ENCODE measurements at regions not wholly inside any gene's neighbourhood (a gene's known extent, or its start where the extent isn't known, plus 50 kb on each side); places are given as distances from the start of the nearest gene placed in this dataset.

- Histone ChIP-seq H3K36me3 (no peaks in the 10 kb centered on the region), H3K4me3 (ENCODE audit: low read depth in 1 of 2, low read length in 1 of 2) (no peak overlapping the region), H3K4me1 (ENCODE audit: control insufficient read depth in 1 of 2, insufficient read depth in 1 of 2, low read depth in 1 of 2, low read length in 1 of 2) (no peaks in the 10 kb centered on the region), H3K9me3 (no peaks in the 10 kb centered on the region), H3K27me3 (no peaks in the 10 kb centered on the region), H3K27ac (no peak overlapping the region)
- TF ChIP-seq CTCF (IDR thresholded peaks at IDR 0.05): no peak
Measured at GRCh38 chr13:74316547-74316946, 182.3 kb upstream of the KLF12 start.

GRCh38 chr13:74306496-74306895, 172.3 kb upstream of the KLF12 start:
- no peak for TF ChIP-seq CTCF (IDR thresholded peaks at IDR 0.05)
- no peaks in the 10 kb centered on the region for H3K27me3 ChIP-seq
- no peak overlapping the region for H3K4me3 ChIP-seq (ENCODE audit: low read depth in 1 of 2, low read length in 1 of 2)
- no peaks in the 10 kb centered on the region for H3K4me1 ChIP-seq (ENCODE audit: control insufficient read depth in 1 of 2, insufficient read depth in 1 of 2, low read depth in 1 of 2, low read length in 1 of 2)
- no peaks in the 10 kb centered on the region for H3K36me3 ChIP-seq
- H3K27ac ChIP-seq: no peak overlapping the region
- H3K9me3 ChIP-seq: no peaks in the 10 kb centered on the region

- no peak overlapping the region for H3K27ac ChIP-seq
- no peaks in the 10 kb centered on the region for H3K27me3 ChIP-seq
- no peak for TF ChIP-seq CTCF (IDR thresholded peaks at IDR 0.05)
- H3K4me1 ChIP-seq (ENCODE audit: control insufficient read depth in 1 of 2, insufficient read depth in 1 of 2, low read depth in 1 of 2, low read length in 1 of 2): no peaks in the 10 kb centered on the region
- no peak overlapping the region for H3K4me3 ChIP-seq (ENCODE audit: low read depth in 1 of 2, low read length in 1 of 2)
- H3K9me3 ChIP-seq: no peaks in the 10 kb centered on the region
- H3K36me3 ChIP-seq: no peaks in the 10 kb centered on the region
Measured at GRCh38 chr13:74305876-74306275, 171.7 kb upstream of the KLF12 start.

- Histone ChIP-seq H3K4me3 (ENCODE audit: low read depth in 1 of 2, low read length in 1 of 2) (no peak overlapping the region), H3K27me3 (no peaks in the 10 kb centered on the region), H3K27ac (no peak overlapping the region), H3K9me3 (no peaks in the 10 kb centered on the region), H3K4me1 (ENCODE audit: control insufficient read depth in 1 of 2, insufficient read depth in 1 of 2, low read depth in 1 of 2, low read length in 1 of 2) (no peaks in the 10 kb centered on the region), H3K36me3 (no peaks in the 10 kb centered on the region)
- no peak for TF ChIP-seq CTCF (IDR thresholded peaks at IDR 0.05)
Measured at GRCh38 chr13:74301258-74301935, 167.2 kb upstream of the KLF12 start.

- no peak overlapping the region for H3K4me3 ChIP-seq (ENCODE audit: low read depth in 1 of 2, low read length in 1 of 2)
- no peak for TF ChIP-seq CTCF (IDR thresholded peaks at IDR 0.05)
- H3K4me1 ChIP-seq (ENCODE audit: control insufficient read depth in 1 of 2, insufficient read depth in 1 of 2, low read depth in 1 of 2, low read length in 1 of 2): no peaks in the 10 kb centered on the region
- no peak overlapping the region for H3K27ac ChIP-seq
- no peaks in the 10 kb centered on the region for H3K9me3 ChIP-seq
- H3K36me3 ChIP-seq: no peaks in the 10 kb centered on the region
- H3K27me3 ChIP-seq: no peaks in the 10 kb centered on the region
Measured at GRCh38 chr13:74300162-74300561, 166.0 kb upstream of the KLF12 start.
